GM12872 (cell line): ENCODE measurements at regions not wholly inside any gene's neighbourhood (a gene's known extent, or its start where the extent isn't known, plus 50 kb on each side); places are given as distances from the start of the nearest gene placed in this dataset.

Source experiments
- TF ChIP-seq, protein P1 (sequence below): IDR thresholded peaks from 3 replicates; pipeline ENCODE4 v1.5.1; 2011; ENCODE audit warnings: low read depth, mild to moderate bottlenecking, low read length, moderate library complexity; ENCODE audit not compliant: insufficient read depth

DNA sequence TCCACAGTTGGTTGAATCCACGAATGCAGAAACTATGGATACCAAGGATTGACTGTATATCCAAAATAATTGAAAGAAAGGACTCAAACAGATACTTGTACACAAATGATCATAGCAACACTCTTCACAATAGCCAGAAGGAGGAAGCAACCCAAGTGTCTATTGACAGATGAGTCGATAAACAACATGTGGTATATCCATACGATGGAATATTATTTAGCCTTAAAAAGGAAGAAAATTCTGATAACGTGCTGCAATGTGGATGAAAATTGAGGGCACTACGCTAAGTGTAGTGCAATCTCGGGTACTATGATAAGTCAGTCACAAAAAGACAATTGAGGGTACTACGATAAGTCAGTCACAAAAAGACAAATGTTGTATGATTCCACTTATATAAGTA is 83.6 kb upstream of the CPEB4 start:
- TF ChIP-seq, protein P1, sequence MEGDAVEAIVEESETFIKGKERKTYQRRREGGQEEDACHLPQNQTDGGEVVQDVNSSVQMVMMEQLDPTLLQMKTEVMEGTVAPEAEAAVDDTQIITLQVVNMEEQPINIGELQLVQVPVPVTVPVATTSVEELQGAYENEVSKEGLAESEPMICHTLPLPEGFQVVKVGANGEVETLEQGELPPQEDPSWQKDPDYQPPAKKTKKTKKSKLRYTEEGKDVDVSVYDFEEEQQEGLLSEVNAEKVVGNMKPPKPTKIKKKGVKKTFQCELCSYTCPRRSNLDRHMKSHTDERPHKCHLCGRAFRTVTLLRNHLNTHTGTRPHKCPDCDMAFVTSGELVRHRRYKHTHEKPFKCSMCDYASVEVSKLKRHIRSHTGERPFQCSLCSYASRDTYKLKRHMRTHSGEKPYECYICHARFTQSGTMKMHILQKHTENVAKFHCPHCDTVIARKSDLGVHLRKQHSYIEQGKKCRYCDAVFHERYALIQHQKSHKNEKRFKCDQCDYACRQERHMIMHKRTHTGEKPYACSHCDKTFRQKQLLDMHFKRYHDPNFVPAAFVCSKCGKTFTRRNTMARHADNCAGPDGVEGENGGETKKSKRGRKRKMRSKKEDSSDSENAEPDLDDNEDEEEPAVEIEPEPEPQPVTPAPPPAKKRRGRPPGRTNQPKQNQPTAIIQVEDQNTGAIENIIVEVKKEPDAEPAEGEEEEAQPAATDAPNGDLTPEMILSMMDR: no peak

DNA sequence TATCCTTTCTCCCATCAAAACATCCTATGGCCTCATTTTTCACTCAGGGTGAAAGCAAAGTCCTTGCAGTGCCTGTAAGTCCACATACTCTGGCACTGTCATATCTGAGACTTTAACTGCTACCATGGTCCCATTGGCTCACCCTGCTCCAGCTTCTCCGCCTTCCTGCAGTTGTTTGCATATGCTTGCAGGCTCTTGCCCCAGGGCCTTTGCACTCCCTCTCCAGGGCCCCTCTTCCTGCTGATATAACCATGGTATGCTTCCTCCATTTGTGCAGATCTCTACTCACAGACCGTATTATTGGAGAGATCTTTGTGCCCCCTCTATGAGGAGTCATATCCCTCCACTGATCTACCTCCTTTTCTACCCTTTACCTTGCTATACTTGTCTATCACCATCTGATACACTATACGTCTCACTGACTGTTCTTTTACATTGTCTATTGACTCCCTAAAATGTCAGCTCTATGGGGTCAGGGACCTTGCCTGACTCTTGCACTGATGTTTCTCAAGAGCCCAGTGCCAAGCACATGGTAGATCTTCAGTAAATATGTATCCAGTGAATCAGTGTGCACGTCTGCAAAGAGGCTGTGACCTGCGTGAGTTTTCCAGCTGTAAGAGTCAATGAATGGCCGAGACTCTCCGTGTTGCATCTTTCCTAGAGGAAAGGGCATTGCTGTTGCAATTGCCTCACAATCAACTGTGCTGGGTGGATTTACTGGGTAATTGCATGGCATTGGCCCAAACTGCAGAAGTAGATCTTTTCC is 81.7 kb upstream of the CPEB4 start:
- TF ChIP-seq, protein P1: no peak

DNA sequence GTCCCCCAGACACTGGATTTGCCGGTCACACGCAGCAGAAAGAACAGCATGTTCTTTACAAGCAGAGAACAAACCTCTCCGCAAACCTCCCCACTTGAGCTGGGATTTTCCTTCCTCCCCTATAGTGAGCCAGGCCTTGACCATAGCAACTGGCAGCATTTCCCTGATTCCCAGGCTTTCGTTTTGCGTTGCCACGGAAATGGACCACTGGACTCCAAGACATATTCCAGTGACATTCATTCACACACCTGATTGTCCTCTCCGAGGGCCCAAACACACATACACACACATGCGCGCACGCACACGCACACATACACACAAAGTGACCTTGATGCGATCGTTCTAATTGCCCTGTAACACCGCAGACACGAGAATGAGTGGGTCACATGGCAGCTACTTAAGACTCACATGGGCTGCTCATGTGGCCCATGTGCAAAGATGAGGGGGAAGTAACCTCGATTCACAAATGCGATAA is 80.9 kb upstream of the CPEB4 start:
- TF ChIP-seq, protein P1: no peak

DNA sequence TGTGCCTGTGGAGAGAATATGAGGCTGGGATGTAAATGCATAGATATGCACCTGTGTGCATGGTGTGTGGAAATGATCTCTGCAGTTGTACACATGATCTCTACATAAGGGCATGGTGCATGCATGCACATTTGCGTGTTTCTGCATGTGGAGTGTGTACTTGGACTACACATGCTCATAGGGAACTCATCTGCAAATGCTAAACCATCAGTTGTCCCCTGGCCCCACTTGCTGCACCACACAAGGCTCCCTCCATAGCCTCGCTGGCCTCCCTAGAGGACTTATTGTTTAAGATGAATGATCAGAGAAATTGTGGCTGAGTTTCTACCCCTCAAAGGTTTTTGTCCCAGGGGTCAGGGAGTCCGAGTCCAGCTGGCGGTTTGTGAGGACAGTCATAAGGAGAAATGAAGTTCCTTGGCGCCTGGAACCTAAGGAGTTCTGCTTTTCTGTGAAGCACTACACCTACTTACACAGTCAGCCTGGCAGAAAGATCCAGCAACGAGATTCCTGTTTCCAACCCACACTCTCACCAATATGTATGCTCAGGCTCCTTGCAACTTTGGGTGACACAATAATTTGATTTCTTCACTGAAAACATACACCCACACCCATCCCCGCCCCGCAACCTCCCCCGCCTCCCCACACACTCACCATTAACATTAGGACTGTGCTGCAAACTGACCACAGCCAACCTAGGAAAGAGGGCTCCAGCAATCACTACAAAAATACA is 79.9 kb upstream of the CPEB4 start:
- TF ChIP-seq, protein P1: no peak

DNA sequence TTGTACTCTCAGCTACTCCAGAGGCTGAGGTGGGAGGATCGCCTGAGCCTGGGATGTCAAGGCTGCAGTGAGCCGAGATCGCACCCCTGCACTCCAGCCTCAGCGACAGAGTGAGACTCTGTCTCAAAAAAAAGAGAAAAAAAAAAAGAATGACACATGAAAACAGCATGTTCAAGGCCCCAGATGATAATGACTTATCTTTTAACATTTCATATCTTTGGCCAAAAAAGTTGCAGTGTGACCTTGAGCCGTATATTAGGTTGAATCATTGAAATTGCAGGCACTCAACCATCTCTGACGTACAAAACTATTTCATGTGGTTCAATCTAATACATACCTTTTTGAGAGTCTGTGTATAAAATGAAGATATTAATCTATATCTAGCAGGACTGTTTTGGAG is 79.1 kb upstream of the CPEB4 start:
- TF ChIP-seq, protein P1: no peak

DNA sequence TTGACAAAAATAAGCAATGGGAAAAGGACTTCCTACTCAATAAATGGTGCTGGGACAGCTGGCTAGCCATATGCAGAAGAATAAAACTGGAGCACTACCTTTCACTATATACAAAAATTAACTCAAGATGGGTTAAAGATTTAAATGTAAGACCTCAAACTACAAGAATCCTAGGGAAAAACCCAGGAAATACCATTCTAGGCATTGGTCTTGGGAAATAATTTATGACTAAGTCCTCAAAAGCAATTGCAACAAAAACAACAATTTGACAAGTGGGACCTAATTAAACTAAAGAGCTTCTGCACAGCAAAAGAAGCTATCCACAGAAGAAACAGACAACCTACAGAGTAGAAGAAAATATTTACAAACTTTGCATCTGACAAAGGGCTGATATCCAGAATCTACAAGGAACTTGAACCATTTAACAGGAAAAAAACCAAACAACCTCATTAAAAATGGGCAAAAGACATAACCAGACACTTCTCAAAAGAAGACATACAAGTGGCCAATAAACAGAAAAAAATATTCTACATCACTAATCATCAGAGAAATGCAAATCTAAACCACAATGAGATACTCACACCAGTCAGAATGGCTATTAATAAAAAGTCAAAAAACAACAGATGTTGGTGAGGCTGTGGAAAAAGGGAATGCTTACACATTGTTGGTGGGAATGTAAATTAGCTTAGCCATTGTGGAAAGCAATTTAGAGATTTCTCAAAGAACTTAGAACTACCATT is 75.2 kb upstream of the CPEB4 start:
- TF ChIP-seq, protein P1: no peak

DNA sequence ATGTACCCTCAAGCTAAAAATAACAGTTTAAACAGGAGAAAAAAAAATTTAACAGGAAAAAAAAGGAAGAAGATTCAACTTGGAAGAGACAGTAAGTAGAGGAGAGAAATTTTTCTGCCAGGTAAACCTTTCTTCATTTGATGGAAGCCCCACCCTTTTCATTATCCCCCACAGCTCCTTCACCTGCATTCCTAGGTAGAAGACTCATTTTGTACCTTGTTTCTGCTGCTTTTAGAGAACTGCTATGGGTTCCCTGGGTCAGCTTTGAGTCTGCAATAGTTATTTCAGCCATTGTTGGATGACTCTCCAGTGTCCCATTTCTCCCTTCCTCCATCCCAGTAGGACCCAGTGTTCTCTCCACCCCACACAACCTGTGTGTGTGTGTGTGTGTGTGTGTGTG is 74.1 kb upstream of the CPEB4 start:
- TF ChIP-seq, protein P1: no peak
